HepG2 (cell line): ENCODE measurements at regions not wholly inside any gene's neighbourhood (a gene's known extent, or its start where the extent isn't known, plus 50 kb on each side); places are given as distances from the start of the nearest gene placed in this dataset.

Experiments
- ATAC-seq: fragments of 200-7000 bp; cut with Tn5 transposase; 3 replicates; pipeline ENCODE4 v1.9.1; 2020; ENCODE audit warnings: mild to moderate bottlenecking, moderate library complexity
- BruUV-seq: library from RNA; stranded (reverse); fragments of 400-500 nt; replicated peaks from 2 replicates; lab custom pipeline; 2021; lab: Mats Ljungman, UMichigan
- CTCF ChIA-PET: fragments of 300-600 bp; formaldehyde crosslinking; extraction: SDS; loops from one replicate; lab custom pipeline; 2021; ENCODE audit warnings: low total read pairs, inconsistent platforms, low intra/inter-chr PET ratio; lab: Yijun Ruan, JAX
- POLR2A ChIA-PET: fragments of 350-600 bp; sonication (Branson Sonifier 250); formaldehyde crosslinking; loops from one replicate; lab custom pipeline; 2020; ENCODE audit warnings: antibody characterized with exemption, inconsistent platforms; lab: Yijun Ruan, JAX
- DNase-seq: peaks from one replicate; pipeline ENCODE4 v3.0.0-alpha.2; 2015; ENCODE audit warnings: low spot score
- FAIRE-seq: peaks from 3 replicates; lab custom pipeline; 2011; peaks lifted over from hg19 to GRCh38; lab: Jason Lieb, UNC
- H2AFZ ChIP-seq: one replicate; pipeline ENCODE4 v1.6.1; 2011; ENCODE audit warnings: low read length, inconsistent platforms
- H3K27ac ChIP-seq: fragments of 300-600 bp; 3 replicates; pipeline ENCODE4 v1.8.0; 2011; ENCODE audit warnings: mixed run types, mild to moderate bottlenecking, mixed read lengths, low read length, inconsistent platforms; ENCODE audit not compliant: insufficient read depth; ENCODE audit errors: extremely low read length
- H3K27me3 ChIP-seq, 2 experiments: fragments of 200-600 bp in 1 of 2; 2 replicates in 1 of 2; 3 replicates in 1 of 2; pipeline versions ENCODE4 v1.6.0 to v1.8.0; 2011; ENCODE audit warnings: low read length in 2 of 2, mild to moderate bottlenecking in 2 of 2, moderate library complexity in 2 of 2, inconsistent platforms in 1 of 2; ENCODE audit not compliant: insufficient read depth in 2 of 2, control insufficient read depth in 1 of 2
- H3K36me3 ChIP-seq, 2 experiments: fragments of 200-600 bp in 1 of 2; replicated peaks in 1 of 2; 2 replicates in 1 of 2; 3 replicates in 1 of 2; pipeline versions ENCODE4 v1.5.1 to v1.8.0; 2011; ENCODE audit warnings: low read length in 2 of 2, inconsistent platforms in 1 of 2; ENCODE audit not compliant: insufficient read depth in 2 of 2, control insufficient read depth in 1 of 2
- H3K4me1 ChIP-seq: 2 replicates; pipeline ENCODE4 v1.5.1; 2012; ENCODE audit warnings: low read length, inconsistent platforms; ENCODE audit not compliant: insufficient read depth
- H3K4me2 ChIP-seq: 2 replicates; pipeline ENCODE4 v1.6.0; 2011; ENCODE audit warnings: low read depth, low read length, inconsistent platforms
- H3K4me3 ChIP-seq, 3 experiments: fragments of 200-600 bp in 1 of 3; sonication (generic), shearing (Covaris generic) in 1 of 3; replicated peaks in 1 of 3; 2 replicates each; pipeline ENCODE4 v1.5.1; 2011 to 2016; ENCODE audit warnings: low read length in 3 of 3, inconsistent platforms in 2 of 3, low read depth in 2 of 3, mild to moderate bottlenecking in 2 of 3, control low read depth in 1 of 3, mixed read lengths in 1 of 3; ENCODE audit not compliant: insufficient read depth in 1 of 3
- H3K79me2 ChIP-seq: one replicate; pipeline ENCODE4 v1.6.1; 2011; ENCODE audit warnings: low read length, inconsistent platforms; ENCODE audit not compliant: insufficient read depth
- H3K9ac ChIP-seq: 2 replicates; pipeline ENCODE4 v1.6.0; 2011; ENCODE audit warnings: mild to moderate bottlenecking, low read depth, low read length, inconsistent platforms; ENCODE audit not compliant: insufficient read depth
- H3K9me3 ChIP-seq: 2 replicates; pipeline ENCODE4 v1.5.1; 2012; ENCODE audit warnings: mild to moderate bottlenecking, low read length
- H4K20me1 ChIP-seq: 2 replicates; pipeline ENCODE4 v1.6.0; 2011; ENCODE audit warnings: inconsistent platforms, mild to moderate bottlenecking, low read length, moderate library complexity; ENCODE audit not compliant: insufficient read depth
- BORCS8-MEF2B ChIP-seq: sonication (generic); formaldehyde crosslinking; IDR thresholded peaks from 2 replicates; pipeline ENCODE4 v1.8.0; 2022; ENCODE audit warnings: mild to moderate bottlenecking, missing genetic modification reagents
- CBX5 ChIP-seq: sonication (generic); formaldehyde crosslinking; IDR thresholded peaks from 2 replicates; pipeline ENCODE4 v1.4.0; 2020; ENCODE audit warnings: missing genetic modification reagents, borderline replicate concordance
- CEBPG ChIP-seq: IDR thresholded peaks from 2 replicates; pipeline ENCODE4 v1.6.1; 2016
- HMG20B ChIP-seq: conservative IDR thresholded peaks from 2 replicates; pipeline ENCODE4 v1.6.1; 2016; ENCODE audit warnings: missing genetic modification reagents, missing compliant biosample characterization
- HNRNPL ChIP-seq: fragments of 200-400 bp; formaldehyde crosslinking; IDR thresholded peaks from 2 replicates; pipeline ENCODE4 v1.6.1; 2017; ENCODE audit warnings: mild to moderate bottlenecking, low read depth, low read length
- HNRNPLL ChIP-seq: fragments of 200-400 bp; formaldehyde crosslinking; IDR thresholded peaks from 2 replicates; pipeline ENCODE4 v1.6.1; 2017; ENCODE audit warnings: mild to moderate bottlenecking, low read depth, low read length; ENCODE audit not compliant: poor library complexity, severe bottlenecking
- KLF16 ChIP-seq, 2 experiments: sonication (generic) in 1 of 2; formaldehyde crosslinking in 1 of 2; IDR thresholded peaks; 2 replicates each; pipeline versions ENCODE4 v1.6.1 to v1.8.0; 2016 to 2023; ENCODE audit warnings: missing genetic modification reagents in 2 of 2, missing compliant biosample characterization in 1 of 2
- NCOA1 ChIP-seq: sonication (generic); formaldehyde crosslinking; IDR thresholded peaks from 2 replicates; pipeline ENCODE4 v1.9.0; 2021; ENCODE audit warnings: missing genetic modification reagents
- NFKB2 ChIP-seq: sonication (generic); formaldehyde crosslinking; IDR thresholded peaks from 2 replicates; pipeline ENCODE4 v1.4.0; 2020; ENCODE audit warnings: missing genetic modification reagents, borderline replicate concordance
- ZSCAN22 ChIP-seq: sonication (generic); formaldehyde crosslinking; IDR thresholded peaks from 2 replicates; pipeline ENCODE4 v1.4.0; 2020; ENCODE audit warnings: mild to moderate bottlenecking, missing genetic modification reagents
- WGBS: methylation state at CpG from one replicate; pipeline ENCODE4 v1.1.6; 2017; ENCODE audit warnings: low lambda C conversion rate; 5-methylcytosine and 5-hydroxymethylcytosine counted together
- in situ Hi-C: cut with HindIII; loops from 2 replicates; pipeline ENCODE4 v1.10.0; 2017; ENCODE audit warnings: low pct_unique_long_range_greater_than_20kb; ENCODE audit not compliant: extremely low pct_ligation_motif_present
- intact Hi-C: fragments of 100-400 bp; cut with micrococcal nuclease; formaldehyde crosslinking; loops from one replicate; pipeline ENCODE4 v1.10.0; 2022; ENCODE audit not compliant: unreplicated experiment
- TF ChIP-seq, protein P1 (sequence below): sonication (generic); formaldehyde crosslinking; IDR thresholded peaks from 2 replicates; pipeline ENCODE4 v1.4.0; 2020; ENCODE audit warnings: low read depth, missing genetic modification reagents
- TF ChIP-seq, protein P2 (sequence below): sonication (generic); formaldehyde crosslinking; IDR thresholded peaks from 2 replicates; pipeline ENCODE4 v1.4.0; 2020; ENCODE audit warnings: mild to moderate bottlenecking, missing genetic modification reagents, borderline replicate concordance

DNA sequence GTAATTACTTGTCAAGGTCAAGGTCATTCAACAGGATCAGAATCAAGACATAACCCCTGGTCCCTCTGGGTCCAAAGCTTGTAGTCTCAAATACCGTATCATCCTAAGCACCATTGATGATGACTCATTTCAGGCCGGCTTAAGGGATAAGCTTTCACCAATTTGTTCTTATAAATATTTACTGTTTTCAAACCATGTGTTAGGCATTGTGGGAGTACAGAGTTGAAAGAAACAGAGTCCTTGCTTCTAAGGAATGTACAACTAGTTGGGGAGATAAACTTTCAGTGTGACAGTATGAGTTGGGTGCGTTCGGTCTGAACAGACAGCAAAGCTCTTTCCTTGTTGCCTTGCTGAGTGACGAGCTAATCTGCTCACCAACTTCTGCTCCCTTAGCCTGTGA is 183.5 kb upstream of the MAF start:
- intact Hi-C loops, result no loop called here
- FAIRE-seq, result no peak
- H2AFZ ChIP-seq, result no peak overlapping the region
- H3K4me3 ChIP-seq, result no peak overlapping the region
- H3K27ac ChIP-seq, result no peak overlapping the region
- no peaks in the 10 kb centered on the region for H4K20me1 ChIP-seq
- no TSS peak for BruUV-seq
- H3K9ac ChIP-seq, result no peak overlapping the region
- no peak for DNase-seq
- WGBS, result 20% methylated on average over 5 of the region's 5 CpGs
- in situ Hi-C loops, result no loop called here
- TF ChIP-seq, protein P1, sequence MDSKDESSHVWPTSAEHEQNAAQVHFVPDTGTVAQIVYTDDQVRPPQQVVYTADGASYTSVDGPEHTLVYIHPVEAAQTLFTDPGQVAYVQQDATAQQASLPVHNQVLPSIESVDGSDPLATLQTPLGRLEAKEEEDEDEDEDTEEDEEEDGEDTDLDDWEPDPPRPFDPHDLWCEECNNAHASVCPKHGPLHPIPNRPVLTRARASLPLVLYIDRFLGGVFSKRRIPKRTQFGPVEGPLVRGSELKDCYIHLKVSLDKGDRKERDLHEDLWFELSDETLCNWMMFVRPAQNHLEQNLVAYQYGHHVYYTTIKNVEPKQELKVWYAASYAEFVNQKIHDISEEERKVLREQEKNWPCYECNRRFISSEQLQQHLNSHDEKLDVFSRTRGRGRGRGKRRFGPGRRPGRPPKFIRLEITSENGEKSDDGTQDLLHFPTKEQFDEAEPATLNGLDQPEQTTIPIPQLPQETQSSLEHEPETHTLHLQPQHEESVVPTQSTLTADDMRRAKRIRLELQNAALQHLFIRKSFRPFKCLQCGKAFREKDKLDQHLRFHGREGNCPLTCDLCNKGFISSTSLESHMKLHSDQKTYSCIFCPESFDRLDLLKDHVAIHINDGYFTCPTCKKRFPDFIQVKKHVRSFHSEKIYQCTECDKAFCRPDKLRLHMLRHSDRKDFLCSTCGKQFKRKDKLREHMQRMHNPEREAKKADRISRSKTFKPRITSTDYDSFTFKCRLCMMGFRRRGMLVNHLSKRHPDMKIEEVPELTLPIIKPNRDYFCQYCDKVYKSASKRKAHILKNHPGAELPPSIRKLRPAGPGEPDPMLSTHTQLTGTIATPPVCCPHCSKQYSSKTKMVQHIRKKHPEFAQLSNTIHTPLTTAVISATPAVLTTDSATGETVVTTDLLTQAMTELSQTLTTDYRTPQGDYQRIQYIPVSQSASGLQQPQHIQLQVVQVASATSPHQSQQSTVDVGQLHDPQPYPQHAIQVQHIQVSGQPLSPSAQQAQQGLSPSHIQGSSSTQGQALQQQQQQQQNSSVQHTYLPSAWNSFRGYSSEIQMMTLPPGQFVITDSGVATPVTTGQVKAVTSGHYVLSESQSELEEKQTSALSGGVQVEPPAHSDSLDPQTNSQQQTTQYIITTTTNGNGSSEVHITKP (CRISPR knock-in tag), result no peak
- TF ChIP-seq CEBPG (CRISPR knock-in tag) (no peak), ZSCAN22 (CRISPR knock-in tag) (no peak), HNRNPLL (no peak), NCOA1 (no peak), HNRNPL (no peak), BORCS8-MEF2B (no peak), HMG20B (CRISPR knock-in tag) (no peak), KLF16 (CRISPR knock-in tag; IDR thresholded peaks at IDR 0.05) (no peak), NFKB2 (CRISPR knock-in tag) (no peak), CBX5 (CRISPR knock-in tag) (no peak)
- TF ChIP-seq, protein P2, sequence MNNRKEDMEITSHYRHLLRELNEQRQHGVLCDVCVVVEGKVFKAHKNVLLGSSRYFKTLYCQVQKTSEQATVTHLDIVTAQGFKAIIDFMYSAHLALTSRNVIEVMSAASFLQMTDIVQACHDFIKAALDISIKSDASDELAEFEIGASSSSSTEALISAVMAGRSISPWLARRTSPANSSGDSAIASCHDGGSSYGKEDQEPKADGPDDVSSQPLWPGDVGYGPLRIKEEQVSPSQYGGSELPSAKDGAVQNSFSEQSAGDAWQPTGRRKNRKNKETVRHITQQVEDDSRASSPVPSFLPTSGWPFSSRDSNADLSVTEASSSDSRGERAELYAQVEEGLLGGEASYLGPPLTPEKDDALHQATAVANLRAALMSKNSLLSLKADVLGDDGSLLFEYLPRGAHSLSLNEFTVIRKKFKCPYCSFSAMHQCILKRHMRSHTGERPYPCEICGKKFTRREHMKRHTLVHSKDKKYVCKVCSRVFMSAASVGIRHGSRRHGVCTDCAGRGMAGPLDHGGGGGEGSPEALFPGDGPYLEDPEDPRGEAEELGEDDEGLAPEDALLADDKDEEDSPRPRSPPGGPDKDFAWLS (CRISPR knock-in tag), result no peak
- TF ChIP-seq, all 625 proteins: peak for 0
- CTCF ChIA-PET, result no interaction called here
- Histone ChIP-seq H3K36me3 (no peaks in the 10 kb centered on the region), H3K9me3 (peaks cover 4% of the 10 kb centered on the region; the same call in 1 of the 2 replicates), H3K4me2 (no peak overlapping the region), H3K79me2 (no peaks in the 10 kb centered on the region), H3K27me3 (no peaks in the 10 kb centered on the region), H3K4me1 (no peaks in the 10 kb centered on the region)
- POLR2A ChIA-PET, result no interaction called here
- ATAC-seq, result no peak
